ENCODE measurements at regions not wholly inside any gene's neighbourhood (a gene's known extent, or its start where the extent isn't known, plus 50 kb on each side); places are given as distances from the start of the nearest gene placed in this dataset.

GRCh38 chr6:131356161-131356560 is 216.9 kb upstream of the ARG1 start:
- no peak for TF ChIP-seq CTCF (optimal IDR thresholded peaks at IDR 0.05 in 1 of 3, IDR thresholded peaks at IDR 0.05 in 1 of 3, conservative IDR thresholded peaks at IDR 0.05 in 1 of 3; ENCODE audit: extremely low read depth in 1 of 3, insufficient read depth in 2 of 3, low read length in 3 of 3)
- no peak for TF ChIP-seq EZH2 (IDR thresholded peaks at IDR 0.05; ENCODE audit: low read length)
